ENCODE measurements at regions not wholly inside any gene's neighbourhood (a gene's known extent, or its start where the extent isn't known, plus 50 kb on each side); places are given as distances from the start of the nearest gene placed in this dataset.

- H3K27me3 ChIP-seq, result no peaks in the 10 kb centered on the region
- H3K4me1 ChIP-seq, result no peaks in the 10 kb centered on the region
- ATAC-seq (no peak), DNase-seq (no peak), FAIRE-seq (no peak)
- H3K27ac ChIP-seq, result no peak overlapping the region
- intact Hi-C loops (cut with DNase I), result no loop called here
- no peaks in the 10 kb centered on the region for H3K36me3 ChIP-seq
- H3K9me3 ChIP-seq, result no peaks in the 10 kb centered on the region
- H3K4me3 ChIP-seq, result no peak overlapping the region
- no peak for TF ChIP-seq CTCF (IDR thresholded peaks at IDR 0.05)
These were observed 1355.1 kb downstream of the PCDH9 start for GRCh38 chr13:65875031-65875430.

DNA sequence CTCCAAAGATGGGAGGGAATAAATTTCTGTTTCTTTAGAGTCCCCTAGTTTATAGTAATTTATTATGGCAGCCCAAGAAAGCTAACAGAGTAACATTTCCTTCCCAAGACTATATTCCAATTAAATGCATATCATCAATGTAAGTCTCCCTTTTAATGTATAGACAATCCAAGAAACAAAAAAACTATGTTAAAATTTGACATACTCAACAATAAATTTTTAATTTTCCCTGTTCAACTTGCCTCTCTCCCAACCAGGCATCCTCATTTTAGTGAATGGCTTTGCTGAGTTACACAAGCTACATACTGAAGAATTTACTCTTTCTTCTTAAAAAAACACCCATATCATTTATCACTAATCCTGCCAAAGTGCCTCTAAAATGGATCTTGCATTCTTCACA is 1357.7 kb downstream of the PCDH9 start:
- Histone ChIP-seq H3K36me3 (no peaks in the 10 kb centered on the region), H3K4me1 (no peaks in the 10 kb centered on the region), H3K9me3 (no peaks in the 10 kb centered on the region), H3K4me3 (no peak overlapping the region), H3K27me3 (no peaks in the 10 kb centered on the region), H3K27ac (no peak overlapping the region)
- no peak for TF ChIP-seq CTCF (IDR thresholded peaks at IDR 0.05)
- no peak for DNase-seq
- intact Hi-C loops (cut with DNase I), result no loop called here
- no peak for FAIRE-seq
- ATAC-seq, result no peak

DNA sequence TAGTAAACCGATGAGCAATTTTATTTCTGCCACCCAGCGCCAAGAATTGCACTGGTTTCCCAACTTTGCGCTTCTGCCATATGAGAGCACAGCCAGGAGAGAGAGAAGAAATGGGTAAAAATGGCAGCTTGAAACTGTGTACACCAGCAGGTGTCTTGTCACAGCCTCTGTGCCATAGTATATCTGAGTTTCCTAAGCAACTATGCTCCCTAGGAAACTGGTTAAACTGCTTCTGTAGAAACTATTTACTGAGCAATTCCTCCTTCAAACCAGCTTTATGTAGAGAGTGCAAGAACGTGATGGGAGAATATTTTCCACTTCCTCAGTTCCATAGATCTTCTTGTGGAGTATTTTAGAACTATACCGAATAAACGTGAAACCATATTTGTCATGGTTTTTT is 1361.3 kb downstream of the PCDH9 start:
- no peak for ATAC-seq
- intact Hi-C loops (cut with DNase I), result no loop called here
- no peak for FAIRE-seq
- Histone ChIP-seq H3K36me3 (no peaks in the 10 kb centered on the region), H3K4me3 (no peak overlapping the region), H3K27me3 (no peaks in the 10 kb centered on the region), H3K9me3 (no peaks in the 10 kb centered on the region), H3K4me1 (no peaks in the 10 kb centered on the region), H3K27ac (no peak overlapping the region)
- 61 to 67% methylated on average over 6 of the region's 6 CpGs for WGBS, 2 donors
- TF ChIP-seq CTCF (IDR thresholded peaks at IDR 0.05), result no peak
- no peak for DNase-seq

DNA sequence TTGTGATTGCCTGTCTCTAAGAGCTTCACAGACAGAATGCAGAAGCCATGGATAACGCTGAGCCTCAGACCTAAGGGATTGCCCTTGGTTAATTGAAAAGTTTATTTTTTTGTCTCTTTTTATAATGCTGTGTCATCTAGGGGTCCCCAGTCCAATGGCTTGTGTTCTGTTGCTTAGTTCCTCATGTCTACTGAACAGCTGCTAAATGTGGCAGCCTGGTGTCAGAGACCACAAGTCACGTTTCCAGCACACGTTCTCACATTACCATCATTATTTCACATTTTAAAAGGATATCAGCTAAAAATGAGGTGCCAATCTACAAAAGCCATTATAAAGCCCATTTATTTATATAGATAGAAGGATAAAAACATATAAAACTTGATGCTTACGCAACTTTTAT is 1362.0 kb downstream of the PCDH9 start:
- WGBS, 2 donors, result 62 to 75% methylated on average over 4 of the region's 4 CpGs
- TF ChIP-seq CTCF (IDR thresholded peaks at IDR 0.05), result no peak
- Histone ChIP-seq H3K4me3 (no peak overlapping the region), H3K27ac (no peak overlapping the region), H3K9me3 (no peaks in the 10 kb centered on the region), H3K4me1 (no peaks in the 10 kb centered on the region), H3K27me3 (no peaks in the 10 kb centered on the region), H3K36me3 (no peaks in the 10 kb centered on the region)
- FAIRE-seq (no peak), DNase-seq (no peak), ATAC-seq (no peak)
- intact Hi-C loops (cut with DNase I), result no loop called here

- DNase-seq, result no peak
- Histone ChIP-seq H3K4me3 (no peak overlapping the region), H3K4me1 (no peaks in the 10 kb centered on the region), H3K27me3 (no peaks in the 10 kb centered on the region), H3K9me3 (no peaks in the 10 kb centered on the region), H3K27ac (no peak overlapping the region), H3K36me3 (no peaks in the 10 kb centered on the region)
- no peak for FAIRE-seq
- TF ChIP-seq CTCF (IDR thresholded peaks at IDR 0.05), result no peak
- intact Hi-C loops (cut with DNase I), result no loop called here
- WGBS, 2 donors, result 77 to 88% methylated on average over 6 of the region's 6 CpGs
- ATAC-seq, result no peak
These were observed 1364.0 kb downstream of the PCDH9 start for GRCh38 chr13:65866138-65866537.

Data from pancreas (tissue), 10 donors.